ENCODE measurements at regions not wholly inside any gene's neighbourhood (a gene's known extent, or its start where the extent isn't known, plus 50 kb on each side); places are given as distances from the start of the nearest gene placed in this dataset.

DNA sequence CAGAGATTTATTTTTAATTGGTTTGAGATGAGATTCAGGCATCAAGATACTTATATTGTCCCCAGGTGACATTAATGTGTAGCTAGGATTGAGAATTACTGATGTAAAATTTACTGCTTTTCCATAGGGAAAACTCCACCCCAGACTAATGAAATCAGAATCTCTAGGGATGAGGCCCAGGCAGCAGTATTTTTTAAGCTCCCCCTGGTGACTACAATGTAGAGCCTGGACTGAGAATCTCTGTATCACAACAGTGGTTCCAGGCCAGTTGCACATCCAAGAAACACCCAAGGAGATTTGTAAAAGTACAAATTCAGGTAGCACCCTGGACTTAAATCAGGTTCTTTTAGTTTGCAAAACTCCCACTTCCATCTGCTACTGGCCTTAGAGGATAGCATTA, 185.7 kb downstream of the MARCHF11 start:
- TF ChIP-seq, protein P1, sequence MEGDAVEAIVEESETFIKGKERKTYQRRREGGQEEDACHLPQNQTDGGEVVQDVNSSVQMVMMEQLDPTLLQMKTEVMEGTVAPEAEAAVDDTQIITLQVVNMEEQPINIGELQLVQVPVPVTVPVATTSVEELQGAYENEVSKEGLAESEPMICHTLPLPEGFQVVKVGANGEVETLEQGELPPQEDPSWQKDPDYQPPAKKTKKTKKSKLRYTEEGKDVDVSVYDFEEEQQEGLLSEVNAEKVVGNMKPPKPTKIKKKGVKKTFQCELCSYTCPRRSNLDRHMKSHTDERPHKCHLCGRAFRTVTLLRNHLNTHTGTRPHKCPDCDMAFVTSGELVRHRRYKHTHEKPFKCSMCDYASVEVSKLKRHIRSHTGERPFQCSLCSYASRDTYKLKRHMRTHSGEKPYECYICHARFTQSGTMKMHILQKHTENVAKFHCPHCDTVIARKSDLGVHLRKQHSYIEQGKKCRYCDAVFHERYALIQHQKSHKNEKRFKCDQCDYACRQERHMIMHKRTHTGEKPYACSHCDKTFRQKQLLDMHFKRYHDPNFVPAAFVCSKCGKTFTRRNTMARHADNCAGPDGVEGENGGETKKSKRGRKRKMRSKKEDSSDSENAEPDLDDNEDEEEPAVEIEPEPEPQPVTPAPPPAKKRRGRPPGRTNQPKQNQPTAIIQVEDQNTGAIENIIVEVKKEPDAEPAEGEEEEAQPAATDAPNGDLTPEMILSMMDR (IDR thresholded peaks at IDR 0.05), result no peak
- TF ChIP-seq POLR2AphosphoS5 (IDR thresholded peaks at IDR 0.05), result no peak
- no peak for TF ChIP-seq POLR2A (IDR thresholded peaks at IDR 0.05)
